ENCODE measurements at regions not wholly inside any gene's neighbourhood (a gene's known extent, or its start where the extent isn't known, plus 50 kb on each side); places are given as distances from the start of the nearest gene placed in this dataset.
"Not testable (repeated sequence)": the region's sequence is repeated elsewhere in the genome, so short reads cannot be mapped to it uniquely, and the experiment has no call there.

DNA sequence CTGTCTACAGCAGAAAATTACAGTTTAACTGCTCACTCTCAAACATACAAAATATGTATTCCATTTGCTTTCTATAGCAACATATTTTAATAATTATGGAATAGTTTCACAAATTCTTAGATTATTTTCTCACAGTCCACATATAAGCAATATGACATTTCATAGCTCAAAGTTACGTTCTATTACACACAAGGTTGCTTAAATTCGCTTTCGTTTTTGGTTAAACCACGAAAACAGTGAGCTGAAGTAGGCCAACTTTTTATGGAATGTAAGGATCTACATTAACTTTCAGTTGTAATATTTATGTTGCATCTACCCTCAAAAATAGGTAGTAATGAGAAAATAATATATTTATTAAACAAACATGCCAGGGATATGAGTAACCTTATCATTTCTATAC, 966.0 kb upstream of the ACO1 start:
- H3K9ac ChIP-seq (ENCODE audit: low read depth, low read length), result no peak overlapping the region
- H3K9me3 ChIP-seq (ENCODE audit: control insufficient read depth, insufficient read depth, low read length), result peaks cover 6% of the 10 kb centered on the region; the same call in 1 of the 2 replicates

DNA sequence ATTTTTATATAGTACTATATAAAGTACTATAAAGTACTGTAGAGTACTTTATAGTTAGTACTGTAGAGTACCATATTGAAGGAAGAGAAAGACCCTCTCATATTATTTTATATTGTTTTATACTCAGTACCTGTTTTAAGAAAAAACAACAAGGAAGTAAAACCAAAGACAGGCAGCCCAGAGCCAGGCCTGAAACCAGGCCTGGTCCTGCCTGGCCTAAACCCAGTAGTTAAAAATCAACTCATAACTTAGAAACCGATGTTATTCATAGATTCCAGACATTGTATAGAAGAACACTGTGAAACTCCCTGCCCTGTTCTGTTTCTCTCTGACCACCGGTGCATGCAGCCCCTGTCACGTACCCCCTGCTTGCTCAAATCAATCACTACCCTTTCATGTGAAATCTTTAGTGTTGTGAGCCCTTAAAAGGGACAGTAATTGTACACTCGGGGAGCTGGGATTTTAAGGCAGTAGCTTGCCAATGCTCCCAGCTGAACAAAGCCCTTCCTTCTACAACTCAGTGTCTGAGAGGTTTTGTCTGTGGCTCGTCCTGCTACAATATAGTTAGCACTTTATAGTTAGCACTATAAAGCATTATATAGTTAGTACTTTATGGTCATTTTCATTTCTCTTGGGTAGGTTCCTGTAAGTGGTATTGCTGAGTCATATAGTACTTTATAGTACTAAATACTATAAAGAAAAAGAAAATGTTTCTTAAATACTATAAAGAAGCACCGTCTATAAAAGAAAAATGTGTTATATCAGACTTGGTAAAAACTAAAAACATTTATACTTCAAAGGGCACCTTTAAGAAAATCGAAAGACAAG, 940.6 kb upstream of the ACO1 start:
- H3K9me3 ChIP-seq (ENCODE audit: control insufficient read depth, insufficient read depth, low read length); H3K4me1 ChIP-seq (ENCODE audit: insufficient read depth, low read length); H3K36me3 ChIP-seq (ENCODE audit: insufficient read depth, low read length); H3K9ac ChIP-seq (ENCODE audit: low read depth, low read length): not testable (repeated sequence)

More for the DNA sequence above, 966.0 kb upstream of the ACO1 start:
- Histone ChIP-seq H3K36me3 (ENCODE audit: insufficient read depth, low read length) (no peaks in the 10 kb centered on the region), H3K4me1 (ENCODE audit: insufficient read depth, low read length) (no peaks in the 10 kb centered on the region)

DNA sequence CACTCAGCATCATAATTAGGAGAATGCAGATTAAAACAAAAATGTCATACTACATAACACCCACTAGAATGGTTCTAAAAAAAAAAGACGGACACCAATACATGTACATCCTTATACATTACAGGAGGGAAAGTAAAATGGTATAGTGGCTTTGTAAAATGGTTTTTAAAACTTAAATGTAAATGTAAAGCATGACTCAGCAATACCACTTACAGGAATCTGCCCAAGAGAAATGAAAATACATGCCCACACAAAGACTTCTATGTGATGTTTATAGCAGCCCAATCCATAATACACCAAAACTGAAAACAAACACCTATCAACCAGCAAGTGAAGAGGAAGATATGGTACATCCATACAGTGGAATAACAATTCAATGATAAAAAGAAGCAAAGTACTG, 939.1 kb upstream of the ACO1 start:
- Histone ChIP-seq H3K4me1 (ENCODE audit: insufficient read depth, low read length) (no peaks in the 10 kb centered on the region), H3K9ac (ENCODE audit: low read depth, low read length) (no peak overlapping the region), H3K36me3 (ENCODE audit: insufficient read depth, low read length) (no peaks in the 10 kb centered on the region), H3K9me3 (ENCODE audit: control insufficient read depth, insufficient read depth, low read length) (no peaks in the 10 kb centered on the region)

DNA sequence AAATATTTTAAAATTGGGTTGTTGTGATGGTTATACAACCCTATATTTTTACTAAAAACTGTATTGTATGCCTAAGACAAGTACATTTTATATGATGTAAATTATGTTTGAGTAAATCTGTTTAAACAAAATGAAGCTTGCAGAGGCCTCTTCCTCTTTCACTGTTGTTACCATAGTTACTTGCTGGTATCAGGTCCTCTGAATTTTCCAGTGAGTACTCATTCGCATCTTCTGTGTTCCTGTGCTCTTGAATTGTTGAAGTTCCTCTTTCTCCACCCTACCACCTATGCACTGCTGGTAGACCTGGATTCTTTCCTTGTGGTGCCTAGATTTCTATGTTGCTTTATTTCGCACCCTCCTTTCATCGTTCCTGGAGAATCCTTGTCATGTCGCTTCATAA, 938.5 kb upstream of the ACO1 start:
- no peaks in the 10 kb centered on the region for H3K9me3 ChIP-seq (ENCODE audit: control insufficient read depth, insufficient read depth, low read length)
- no peak overlapping the region for H3K9ac ChIP-seq (ENCODE audit: low read depth, low read length)
- H3K4me1 ChIP-seq (ENCODE audit: insufficient read depth, low read length), result no peaks in the 10 kb centered on the region
- no peaks in the 10 kb centered on the region for H3K36me3 ChIP-seq (ENCODE audit: insufficient read depth, low read length)

DNA sequence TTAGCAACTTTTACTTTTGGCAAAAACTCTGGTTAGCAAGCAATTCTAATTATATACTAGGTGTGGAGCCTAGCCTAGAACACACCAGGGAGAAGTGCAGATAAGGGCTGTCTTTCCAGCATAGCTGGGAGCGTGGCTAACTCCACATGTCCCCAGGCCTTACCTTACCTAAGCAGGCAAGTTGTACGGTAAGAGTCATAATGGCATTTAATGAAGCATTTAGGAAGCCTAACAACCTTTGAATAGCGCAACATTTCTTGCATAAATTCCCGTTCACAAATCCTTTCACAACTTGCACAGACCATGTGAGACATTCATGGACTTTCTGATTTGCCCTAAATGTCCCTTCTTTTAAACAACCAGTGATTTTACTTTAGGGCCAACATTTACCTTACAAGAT, 917.4 kb upstream of the ACO1 start:
- Histone ChIP-seq H3K36me3 (ENCODE audit: insufficient read depth, low read length) (no peaks in the 10 kb centered on the region), H3K4me1 (ENCODE audit: insufficient read depth, low read length) (no peaks in the 10 kb centered on the region), H3K9ac (ENCODE audit: low read depth, low read length) (no peak overlapping the region), H3K9me3 (ENCODE audit: control insufficient read depth, insufficient read depth, low read length) (no peaks in the 10 kb centered on the region)

DNA sequence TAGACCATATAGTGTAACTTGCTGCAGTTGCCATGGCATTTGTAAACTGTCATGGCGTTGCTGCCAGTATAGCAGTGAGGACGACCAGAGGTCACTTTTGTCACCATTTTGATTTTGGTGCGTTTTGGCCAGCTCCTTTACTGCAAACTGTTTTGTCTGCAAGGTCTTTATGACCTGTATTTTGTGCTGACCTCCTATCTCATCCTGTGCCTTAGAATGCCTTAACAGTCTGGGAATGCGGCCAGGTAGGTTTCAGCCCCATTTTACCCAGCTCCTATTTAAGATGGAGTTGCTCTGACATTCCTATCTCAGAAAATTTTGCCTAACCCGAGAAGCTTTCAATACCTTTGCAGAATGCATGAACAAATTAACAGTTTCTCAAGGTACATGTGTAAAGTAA, 914.4 kb upstream of the ACO1 start:
- Histone ChIP-seq H3K4me1 (ENCODE audit: insufficient read depth, low read length) (no peaks in the 10 kb centered on the region), H3K9ac (ENCODE audit: low read depth, low read length) (no peak overlapping the region), H3K36me3 (ENCODE audit: insufficient read depth, low read length) (no peaks in the 10 kb centered on the region), H3K9me3 (ENCODE audit: control insufficient read depth, insufficient read depth, low read length) (no peaks in the 10 kb centered on the region)

DNA sequence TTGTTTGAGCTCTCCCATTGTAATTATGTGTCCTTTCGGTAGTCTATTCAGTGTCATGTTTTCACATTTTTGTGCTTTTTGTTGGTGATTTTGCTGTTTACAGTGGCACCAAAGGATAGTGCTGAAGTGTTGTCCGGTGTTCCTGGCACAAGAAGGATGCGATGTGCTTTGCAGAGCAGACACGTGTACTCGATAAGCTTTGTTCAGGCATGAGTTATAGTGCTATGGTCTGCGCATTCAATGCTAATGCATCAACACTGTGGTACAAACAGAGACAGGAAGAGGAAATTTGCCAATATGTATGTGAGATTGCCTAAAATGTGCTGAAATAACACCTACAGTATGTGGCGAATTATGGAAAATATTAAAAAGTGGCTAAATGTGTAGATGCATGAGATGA, 913.4 kb upstream of the ACO1 start:
- Histone ChIP-seq H3K9me3 (ENCODE audit: control insufficient read depth, insufficient read depth, low read length) (no peaks in the 10 kb centered on the region), H3K36me3 (ENCODE audit: insufficient read depth, low read length) (no peaks in the 10 kb centered on the region), H3K9ac (ENCODE audit: low read depth, low read length) (no peak overlapping the region), H3K4me1 (ENCODE audit: insufficient read depth, low read length) (no peaks in the 10 kb centered on the region)

DNA sequence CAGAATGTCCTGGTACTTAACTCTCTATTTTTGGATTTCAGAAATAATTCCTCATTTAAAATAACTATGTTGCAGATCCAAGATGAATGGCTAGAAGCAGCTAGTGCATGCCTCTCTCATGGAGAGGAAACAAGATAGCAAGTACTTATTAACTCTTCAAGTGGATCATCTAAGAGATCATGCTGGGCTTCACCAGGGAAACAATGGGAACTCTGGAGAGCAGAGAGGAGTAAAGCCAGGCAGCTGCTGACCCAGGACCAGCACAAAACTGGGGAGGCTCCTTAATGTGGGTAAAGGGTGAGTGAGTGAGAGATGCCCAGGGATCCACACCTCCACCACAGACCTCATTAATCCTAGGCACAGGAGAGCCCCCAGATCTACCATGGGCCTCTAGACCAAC, 897.8 kb upstream of the ACO1 start:
- Histone ChIP-seq H3K4me1 (ENCODE audit: insufficient read depth, low read length) (no peaks in the 10 kb centered on the region), H3K9ac (ENCODE audit: low read depth, low read length) (no peak overlapping the region), H3K9me3 (ENCODE audit: control insufficient read depth, insufficient read depth, low read length) (no peaks in the 10 kb centered on the region), H3K36me3 (ENCODE audit: insufficient read depth, low read length) (no peaks in the 10 kb centered on the region)

DNA sequence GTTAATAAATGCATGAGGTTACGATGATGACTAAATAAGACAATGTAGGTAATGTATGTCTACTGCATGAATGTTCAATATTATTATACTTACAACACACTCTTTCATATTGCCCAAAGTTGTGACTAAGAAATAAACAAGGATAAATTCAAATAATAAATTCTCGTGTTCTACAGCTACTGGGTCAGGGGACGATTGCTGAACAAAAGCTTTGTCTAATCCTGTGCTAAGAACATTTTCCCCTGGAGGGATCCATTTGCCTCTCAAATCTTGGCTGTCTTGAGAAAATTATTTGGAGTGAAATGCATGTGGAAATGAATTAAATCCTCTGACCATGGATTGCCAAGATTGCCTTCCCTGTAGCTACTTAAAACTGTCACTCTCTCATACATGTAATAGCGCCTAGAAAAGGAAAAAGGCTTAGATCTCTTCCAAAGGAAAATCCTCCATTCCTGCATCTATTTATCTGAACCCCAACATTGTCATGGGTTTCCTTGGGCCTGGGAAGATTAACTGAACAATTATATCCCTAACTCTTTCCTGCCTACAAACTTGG, 893.8 kb upstream of the ACO1 start:
- Histone ChIP-seq H3K9ac (ENCODE audit: low read depth, low read length) (no peak overlapping the region), H3K9me3 (ENCODE audit: control insufficient read depth, insufficient read depth, low read length) (no peaks in the 10 kb centered on the region), H3K4me1 (ENCODE audit: insufficient read depth, low read length) (no peaks in the 10 kb centered on the region), H3K36me3 (ENCODE audit: insufficient read depth, low read length) (no peaks in the 10 kb centered on the region)

DNA sequence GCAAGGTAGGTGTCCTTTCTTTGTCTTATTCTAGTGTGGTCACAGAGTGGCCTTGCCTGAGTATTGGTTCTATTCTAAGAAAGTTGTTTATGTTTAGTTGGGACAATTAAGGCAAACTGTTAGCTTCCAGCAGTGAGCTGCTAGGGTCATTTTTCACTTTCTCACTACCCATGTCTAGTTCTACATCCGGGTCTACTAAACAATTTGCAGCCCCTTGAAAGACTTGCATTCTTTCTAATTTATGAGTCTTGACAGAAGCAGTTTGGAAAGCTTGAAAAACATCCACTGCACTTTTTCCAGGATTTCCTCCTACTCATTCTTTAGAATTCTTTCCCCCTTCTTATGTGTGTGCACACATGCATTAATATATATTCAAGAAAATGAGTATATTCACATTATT, 892.2 kb upstream of the ACO1 start:
- H3K9me3 ChIP-seq (ENCODE audit: control insufficient read depth, insufficient read depth, low read length), result peaks cover 3% of the 10 kb centered on the region
- H3K36me3 ChIP-seq (ENCODE audit: insufficient read depth, low read length), result no peaks in the 10 kb centered on the region
- H3K4me1 ChIP-seq (ENCODE audit: insufficient read depth, low read length), result no peaks in the 10 kb centered on the region
- H3K9ac ChIP-seq (ENCODE audit: low read depth, low read length), result no peak overlapping the region

DNA sequence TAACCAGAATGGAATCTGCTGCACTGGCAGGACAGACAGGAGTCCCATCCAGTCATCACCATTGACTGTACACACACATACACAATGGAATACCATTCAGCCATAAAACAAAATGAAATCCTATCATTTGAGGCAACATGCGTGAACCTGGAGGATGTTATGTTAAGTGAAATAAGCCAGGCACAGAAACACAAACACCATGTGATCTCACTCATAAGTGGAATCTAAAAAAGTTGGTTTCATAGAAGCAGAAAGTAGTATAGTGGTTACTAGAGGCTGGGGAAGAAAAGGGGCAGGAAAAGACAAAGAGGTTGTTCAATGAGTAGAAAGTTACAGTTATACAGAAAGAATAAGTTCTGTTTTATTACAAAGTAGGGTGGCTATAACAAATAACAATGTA, 884.0 kb upstream of the ACO1 start:
- no peaks in the 10 kb centered on the region for H3K36me3 ChIP-seq (ENCODE audit: insufficient read depth, low read length)
- H3K9me3 ChIP-seq (ENCODE audit: control insufficient read depth, insufficient read depth, low read length), result peaks cover 3% of the 10 kb centered on the region
- no peak overlapping the region for H3K9ac ChIP-seq (ENCODE audit: low read depth, low read length)
- H3K4me1 ChIP-seq (ENCODE audit: insufficient read depth, low read length), result no peaks in the 10 kb centered on the region

DNA sequence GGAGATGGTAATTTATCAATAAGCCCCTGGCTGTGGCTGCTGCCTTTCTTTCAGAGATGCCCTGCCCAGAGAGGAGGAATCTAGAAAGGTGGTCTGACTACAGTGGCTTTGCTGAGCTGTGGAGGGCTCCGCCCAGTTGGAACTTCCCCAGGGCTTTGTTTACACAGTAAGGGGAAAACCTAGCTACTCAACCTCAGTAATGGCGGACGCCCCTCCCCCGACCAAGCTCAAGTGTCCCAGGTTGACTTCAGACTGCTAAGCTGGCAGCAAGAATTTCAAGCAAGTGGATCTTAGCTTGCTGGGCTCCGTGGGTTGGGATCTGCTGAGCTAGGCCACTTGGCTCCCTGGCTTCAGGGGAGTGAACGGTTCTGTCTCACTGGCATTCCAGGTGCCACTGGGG, 865.4 kb upstream of the ACO1 start:
- H3K36me3 ChIP-seq (ENCODE audit: insufficient read depth, low read length), result no peaks in the 10 kb centered on the region
- no peaks in the 10 kb centered on the region for H3K9me3 ChIP-seq (ENCODE audit: control insufficient read depth, insufficient read depth, low read length)
- H3K4me1 ChIP-seq (ENCODE audit: insufficient read depth, low read length), result no peaks in the 10 kb centered on the region
- H3K9ac ChIP-seq (ENCODE audit: low read depth, low read length), result no peak overlapping the region

DNA sequence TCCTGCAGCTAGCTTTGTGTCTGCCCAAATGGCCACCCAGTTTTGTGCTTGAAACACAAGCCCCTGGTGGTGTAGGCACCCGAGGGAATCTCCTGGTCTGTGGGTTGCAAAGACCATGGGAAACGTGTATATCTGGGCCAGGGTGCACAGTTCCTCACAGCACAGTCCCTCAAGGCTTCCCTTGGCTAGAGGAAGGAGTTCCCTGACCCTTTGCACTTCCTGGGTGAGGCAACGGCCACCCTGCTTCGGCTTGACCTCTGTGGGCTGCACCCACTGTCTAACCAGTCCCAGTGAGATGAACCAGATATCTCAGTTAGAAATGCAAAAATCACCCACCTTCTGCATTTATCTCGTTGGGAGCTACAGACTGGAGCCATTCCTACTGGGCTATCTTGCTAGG, 865.0 kb upstream of the ACO1 start:
- Histone ChIP-seq H3K9ac (ENCODE audit: low read depth, low read length) (no peak overlapping the region), H3K4me1 (ENCODE audit: insufficient read depth, low read length) (no peaks in the 10 kb centered on the region), H3K36me3 (ENCODE audit: insufficient read depth, low read length) (no peaks in the 10 kb centered on the region), H3K9me3 (ENCODE audit: control insufficient read depth, insufficient read depth, low read length) (no peaks in the 10 kb centered on the region)

DNA sequence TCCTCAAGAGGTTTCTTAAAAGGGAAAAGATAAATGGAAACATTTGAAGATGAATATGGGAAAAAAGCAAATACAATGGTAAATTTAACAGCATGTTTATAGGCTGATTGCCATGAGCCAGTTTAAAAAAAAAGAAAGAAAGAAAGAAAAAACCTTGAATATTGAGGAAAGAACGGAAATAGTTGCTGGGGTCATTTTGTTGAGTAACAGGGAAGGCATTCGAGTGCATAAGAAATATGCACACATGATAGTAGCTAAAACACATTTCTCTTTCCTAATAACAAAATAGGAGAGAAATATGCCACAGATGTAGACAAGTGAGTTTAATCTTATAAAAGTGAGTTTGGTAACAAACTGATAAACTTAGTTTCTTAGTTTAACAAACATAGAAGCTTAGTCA, 864.6 kb upstream of the ACO1 start:
- Histone ChIP-seq H3K9me3 (ENCODE audit: control insufficient read depth, insufficient read depth, low read length) (no peaks in the 10 kb centered on the region), H3K9ac (ENCODE audit: low read depth, low read length) (no peak overlapping the region), H3K36me3 (ENCODE audit: insufficient read depth, low read length) (no peaks in the 10 kb centered on the region), H3K4me1 (ENCODE audit: insufficient read depth, low read length) (no peaks in the 10 kb centered on the region)

DNA sequence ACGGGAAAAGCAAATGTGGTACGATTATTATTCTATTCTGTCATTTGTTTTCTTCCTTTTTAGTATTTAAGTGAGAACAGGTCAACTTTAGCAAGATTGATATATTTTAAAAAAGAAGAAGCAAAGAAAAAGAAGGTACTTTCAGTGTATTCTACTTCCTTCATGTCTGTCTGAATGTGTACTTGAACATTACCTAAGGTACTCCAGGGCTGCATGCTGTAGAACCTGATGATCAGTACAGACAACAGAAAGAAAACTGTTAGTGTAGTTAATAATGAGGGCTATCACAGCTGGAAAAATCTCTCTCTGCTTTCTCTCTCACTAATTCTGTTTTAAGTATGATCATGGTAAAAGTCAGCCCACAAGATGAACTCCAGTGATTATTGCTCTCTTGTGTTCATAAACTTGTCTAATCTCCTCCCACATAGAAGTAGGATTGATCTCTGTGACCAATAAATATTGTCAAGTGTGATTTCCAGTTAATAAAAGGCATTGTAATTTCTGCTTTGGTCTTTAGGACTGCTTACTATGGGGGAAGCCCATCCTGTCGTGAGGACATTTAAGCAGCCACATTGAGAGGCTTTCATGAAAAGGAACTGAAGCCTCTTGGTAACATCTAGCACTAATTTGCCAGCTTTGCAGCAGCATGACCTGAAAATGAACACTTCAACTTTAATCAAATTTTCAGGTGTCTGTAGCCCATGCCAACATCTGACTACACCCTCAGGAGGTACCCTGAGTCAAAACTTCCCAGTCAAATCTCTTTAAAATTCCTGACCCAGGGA, 864.0 kb upstream of the ACO1 start:
- H3K36me3 ChIP-seq (ENCODE audit: insufficient read depth, low read length), result no peaks in the 10 kb centered on the region
- H3K9me3 ChIP-seq (ENCODE audit: control insufficient read depth, insufficient read depth, low read length), result no peaks in the 10 kb centered on the region
- H3K4me1 ChIP-seq (ENCODE audit: insufficient read depth, low read length), result no peaks in the 10 kb centered on the region
- H3K9ac ChIP-seq (ENCODE audit: low read depth, low read length), result no peak overlapping the region
